PC-3 (cell line): ENCODE measurements at regions not wholly inside any gene's neighbourhood (a gene's known extent, or its start where the extent isn't known, plus 50 kb on each side); places are given as distances from the start of the nearest gene placed in this dataset.
A peak's percentile ranks its signal among the peaks of the same experiment; 100 is the strongest.

Experiments
- ATAC-seq: fragments of 200-7000 bp; cut with Tn5 transposase; 2 replicates; pipeline ENCODE4 v1.9.1; 2020; ENCODE audit warnings: mild to moderate bottlenecking, moderate library complexity
- BruUV-seq: library from RNA; stranded (reverse); fragments of 400-500 nt; replicated peaks from 2 replicates; lab custom pipeline; 2021; lab: Mats Ljungman, UMichigan
- CTCF ChIA-PET: fragments of 300-600 bp; sonication (Branson Sonifier 250); formaldehyde crosslinking; loops from one replicate; lab custom pipeline; 2022; ENCODE audit warnings: antibody characterized with exemption; lab: Charles Lee
- POLR2A ChIA-PET: fragments of 300-600 bp; sonication (Branson Sonifier 250); formaldehyde crosslinking; loops from one replicate; lab custom pipeline; 2022; ENCODE audit warnings: antibody characterized with exemption; ENCODE audit not compliant: unreplicated experiment; lab: Charles Lee
- DNase-seq: peaks from one replicate; pipeline ENCODE4 v3.0.0-alpha.2; 2015
- H2AFZ ChIP-seq: fragments of 300-600 bp; sonication (generic); 2 replicates; pipeline ENCODE4 v1.6.0; 2016; ENCODE audit warnings: antibody characterized with exemption, low read length
- H3F3A ChIP-seq: fragments of 300-600 bp; sonication (generic); one replicate; pipeline ENCODE4 v1.6.0; 2017; ENCODE audit warnings: antibody characterized with exemption, low read length, control low read depth, mild to moderate bottlenecking; ENCODE audit not compliant: unreplicated experiment
- H3K27ac ChIP-seq: fragments of 300-600 bp; sonication (generic); 2 replicates; pipeline ENCODE4 v1.5.1; 2016; ENCODE audit warnings: mild to moderate bottlenecking, low read length
- H3K27me3 ChIP-seq: fragments of 300-600 bp; sonication (generic); 2 replicates; pipeline ENCODE4 v1.6.1; 2016; ENCODE audit warnings: low read length, mixed read lengths
- H3K36me3 ChIP-seq: fragments of 300-600 bp; sonication (generic); 2 replicates; pipeline ENCODE4 v1.6.1; 2016; ENCODE audit warnings: low read depth, mixed run types, low read length, mixed read lengths
- H3K4me1 ChIP-seq: fragments of 300-600 bp; sonication (generic); 2 replicates; pipeline ENCODE4 v1.5.1; 2016; ENCODE audit warnings: low read length; ENCODE audit not compliant: insufficient read depth
- H3K4me2 ChIP-seq: fragments of 300-600 bp; sonication (generic); 2 replicates; pipeline ENCODE4 v1.6.0; 2016; ENCODE audit warnings: low read length
- H3K4me3 ChIP-seq: fragments of 300-600 bp; sonication (generic); 2 replicates; pipeline ENCODE4 v1.5.1; 2016; ENCODE audit warnings: mild to moderate bottlenecking, low read length, mixed read lengths
- H3K79me2 ChIP-seq: fragments of 300-600 bp; sonication (generic); 2 replicates; pipeline ENCODE4 v1.6.1; 2017; ENCODE audit warnings: low read length, mixed read lengths
- H3K9ac ChIP-seq: fragments of 300-600 bp; sonication (generic); 2 replicates; pipeline ENCODE4 v1.6.0; 2016; ENCODE audit warnings: mild to moderate bottlenecking, low read length
- H3K9me2 ChIP-seq: fragments of 300-600 bp; sonication (generic); replicated peaks from 2 replicates; pipeline ENCODE4 v1.6.1; 2016; ENCODE audit warnings: mixed run types, low read length, mixed read lengths
- H3K9me3 ChIP-seq: fragments of 300-600 bp; sonication (generic); 2 replicates; pipeline ENCODE4 v1.6.1; 2016; ENCODE audit warnings: low read length, mixed read lengths
- H4K20me1 ChIP-seq: fragments of 300-600 bp; sonication (generic); 2 replicates; pipeline ENCODE4 v1.6.1; 2016; ENCODE audit warnings: low read length, mixed read lengths
- CTCF ChIP-seq: fragments of 300-600 bp; sonication (generic); conservative IDR thresholded peaks from 2 replicates; pipeline ENCODE4 v1.5.1; 2017; ENCODE audit warnings: antibody characterized with exemption, low read depth, mild to moderate bottlenecking, low read length
- EZH2 ChIP-seq: fragments of 300-600 bp; sonication (generic); IDR thresholded peaks from one replicate; pipeline ENCODE4 v1.6.1; 2017; ENCODE audit warnings: antibody characterized with exemption, mild to moderate bottlenecking, low read length; ENCODE audit not compliant: unreplicated experiment
- EZH2phosphoT487 ChIP-seq: fragments of 300-600 bp; sonication (generic); IDR thresholded peaks from 2 replicates; pipeline ENCODE4 v1.6.1; 2018; ENCODE audit warnings: mild to moderate bottlenecking, antibody characterized with exemption, low read length, borderline replicate concordance
- intact Hi-C: fragments of 100-400 bp; cut with micrococcal nuclease; formaldehyde crosslinking; loops from 2 replicates; pipeline ENCODE4 v1.9.0; 2023

GRCh38 chr1:82775406-82776000 lies 974.8 kb downstream of the ADGRL2 start:
- CTCF ChIA-PET, result no interaction called here
- H3F3A ChIP-seq, result no peaks in the 10 kb centered on the region
- peak; percentile 85 for DNase-seq
- BruUV-seq, result no TSS peak
- H3K9me3 ChIP-seq, result no peaks in the 10 kb centered on the region
- TF ChIP-seq EZH2phosphoT487, result no peak
- peak; percentile 92 for TF ChIP-seq CTCF
- TF ChIP-seq EZH2, result no peak
- peaks cover 31% of the 10 kb centered on the region for H3K27me3 ChIP-seq
- H3K4me3 ChIP-seq, result no peak overlapping the region
- peak; percentile 71 for ATAC-seq
- no peak overlapping the region for H3K27ac ChIP-seq
- no peaks in the 10 kb centered on the region for H3K79me2 ChIP-seq
- H4K20me1 ChIP-seq, result no peaks in the 10 kb centered on the region
- intact Hi-C loops, result loop anchor here (1.0 kb wide), 1 partner anchor 1085 kb away; no protein-coding TSS in a partner anchor
- H3K9me2 ChIP-seq, result no peaks in the 10 kb centered on the region
- H3K4me1 ChIP-seq, result no peaks in the 10 kb centered on the region
- POLR2A ChIA-PET, result no interaction called here
- no peak overlapping the region for H3K4me2 ChIP-seq
- no peak overlapping the region for H3K9ac ChIP-seq
- no peaks in the 10 kb centered on the region for H3K36me3 ChIP-seq
- H2AFZ ChIP-seq, result no peak overlapping the region

- H3K9ac ChIP-seq, result no peak overlapping the region
- H2AFZ ChIP-seq, result no peak overlapping the region
- H3K27ac ChIP-seq, result no peak overlapping the region
- intact Hi-C loops, result no loop called here
- H3K4me1 ChIP-seq, result no peaks in the 10 kb centered on the region
- peaks cover 23% of the 10 kb centered on the region; the same call in 1 of the 2 replicates for H3K27me3 ChIP-seq
- DNase-seq (no peak), ATAC-seq (no peak)
- H3K9me3 ChIP-seq, result no peaks in the 10 kb centered on the region
- no peak overlapping the region for H3K4me2 ChIP-seq
- TF ChIP-seq EZH2 (no peak), CTCF (no peak), EZH2phosphoT487 (no peak)
- no peaks in the 10 kb centered on the region for H3K9me2 ChIP-seq
- no peaks in the 10 kb centered on the region for H3K79me2 ChIP-seq
- H3K4me3 ChIP-seq, result no peak overlapping the region
- BruUV-seq, result no TSS peak
- ChIA-PET CTCF (no interaction called here), POLR2A (no interaction called here)
- H3F3A ChIP-seq, result no peaks in the 10 kb centered on the region
- H3K36me3 ChIP-seq, result no peaks in the 10 kb centered on the region
- no peaks in the 10 kb centered on the region for H4K20me1 ChIP-seq
Measured at GRCh38 chr1:82762829-82763532, 962.2 kb downstream of the ADGRL2 start.

GRCh38 chr1:82759035-82759434 lies 958.3 kb downstream of the ADGRL2 start:
- H3K9me3 ChIP-seq, result no peaks in the 10 kb centered on the region
- H3K9me2 ChIP-seq, result no peaks in the 10 kb centered on the region
- POLR2A ChIA-PET, result no interaction called here
- no peaks in the 10 kb centered on the region for H3K79me2 ChIP-seq
- TF ChIP-seq EZH2phosphoT487 (no peak), CTCF (peak; percentile 54)
- H4K20me1 ChIP-seq, result no peaks in the 10 kb centered on the region
- peaks cover 17% of the 10 kb centered on the region; the same call in 1 of the 2 replicates for H3K27me3 ChIP-seq
- no peak overlapping the region for H3K4me2 ChIP-seq
- no peaks in the 10 kb centered on the region for H3K36me3 ChIP-seq
- H3K4me1 ChIP-seq, result no peaks in the 10 kb centered on the region
- H3K9ac ChIP-seq, result no peak overlapping the region
- H3K4me3 ChIP-seq, result no peak overlapping the region
- peak; percentile 44 for DNase-seq
- H2AFZ ChIP-seq, result no peak overlapping the region
- no peaks in the 10 kb centered on the region for H3F3A ChIP-seq
- intact Hi-C loops, result no loop called here
- no peak overlapping the region for H3K27ac ChIP-seq
- peak; percentile 42; the same call in 1 of the 2 replicates for ATAC-seq
- BruUV-seq, result no TSS peak
- CTCF ChIA-PET, result no interaction called here
